Thyroid gland (tissue), 4 donors: ENCODE measurements at regions not wholly inside any gene's neighbourhood (a gene's known extent, or its start where the extent isn't known, plus 50 kb on each side); places are given as distances from the start of the nearest gene placed in this dataset.

Experiments
- CTCF ChIP-seq, 6 experiments: fragments of 200-600 bp in 3 of 6; fragments of 450-650 bp in 3 of 6; sonication (generic) in 3 of 6; IDR thresholded peaks; one replicate each; pipeline ENCODE4 v1.5.1; 2016 to 2019; ENCODE audit warnings: antibody characterized with exemption in 6 of 6, mild to moderate bottlenecking in 2 of 6, inconsistent platforms in 1 of 6, moderate library complexity in 1 of 6
- POLR2A ChIP-seq, 2 donors: fragments of 450-650 bp; IDR thresholded peaks; one replicate each; pipeline ENCODE4 v1.6.1; 2017; ENCODE audit warnings: antibody characterized with exemption in 2 of 2, mild to moderate bottlenecking in 2 of 2, moderate library complexity in 1 of 2

GRCh38 chr7:120014925-120015465, 258.0 kb upstream of the KCND2 start:
- no peak for TF ChIP-seq POLR2A (IDR thresholded peaks at IDR 0.05)
- no peak for TF ChIP-seq CTCF (IDR thresholded peaks at IDR 0.05)
